Keratinocyte (primary cell): ENCODE measurements at regions not wholly inside any gene's neighbourhood (a gene's known extent, or its start where the extent isn't known, plus 50 kb on each side); places are given as distances from the start of the nearest gene placed in this dataset.

Experiments
- EZH2 ChIP-seq: IDR thresholded peaks from one replicate; pipeline ENCODE4 v1.6.1; 2012; ENCODE audit warnings: inconsistent platforms, mild to moderate bottlenecking, low read length, moderate library complexity
- TF ChIP-seq, protein P1 (sequence below), 3 experiments: IDR thresholded peaks in 1 of 3; conservative IDR thresholded peaks in 1 of 3; optimal IDR thresholded peaks in 1 of 3; 2 replicates in 2 of 3; 3 replicates in 1 of 3; pipeline versions ENCODE3 to v1.5.1; 2011; ENCODE audit warnings: low read length in 3 of 3, mild to moderate bottlenecking in 3 of 3, moderate library complexity in 2 of 3, control low read depth in 1 of 3, inconsistent platforms in 1 of 3; ENCODE audit not compliant: insufficient read depth in 2 of 3; ENCODE audit errors: extremely low read depth in 1 of 3

DNA sequence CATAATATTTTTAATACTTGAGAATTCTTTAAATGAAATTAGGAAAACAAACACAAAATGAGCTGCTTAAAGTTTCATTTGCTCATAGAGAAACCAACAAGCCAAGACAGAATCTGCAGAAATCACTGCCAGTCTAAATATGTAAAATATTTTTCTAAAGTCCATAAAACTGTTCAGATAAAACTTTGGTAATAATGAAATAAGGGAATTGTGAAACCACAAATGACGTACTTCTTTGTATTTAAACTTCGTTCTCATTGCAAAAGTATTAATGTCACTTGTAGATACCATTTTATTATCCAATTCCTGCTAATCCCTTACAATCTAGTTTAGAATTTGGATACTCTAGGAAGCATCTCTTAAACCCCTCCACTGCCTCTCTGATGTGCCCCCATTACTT, 234.5 kb upstream of the NEGR1 start:
- TF ChIP-seq, protein P1, sequence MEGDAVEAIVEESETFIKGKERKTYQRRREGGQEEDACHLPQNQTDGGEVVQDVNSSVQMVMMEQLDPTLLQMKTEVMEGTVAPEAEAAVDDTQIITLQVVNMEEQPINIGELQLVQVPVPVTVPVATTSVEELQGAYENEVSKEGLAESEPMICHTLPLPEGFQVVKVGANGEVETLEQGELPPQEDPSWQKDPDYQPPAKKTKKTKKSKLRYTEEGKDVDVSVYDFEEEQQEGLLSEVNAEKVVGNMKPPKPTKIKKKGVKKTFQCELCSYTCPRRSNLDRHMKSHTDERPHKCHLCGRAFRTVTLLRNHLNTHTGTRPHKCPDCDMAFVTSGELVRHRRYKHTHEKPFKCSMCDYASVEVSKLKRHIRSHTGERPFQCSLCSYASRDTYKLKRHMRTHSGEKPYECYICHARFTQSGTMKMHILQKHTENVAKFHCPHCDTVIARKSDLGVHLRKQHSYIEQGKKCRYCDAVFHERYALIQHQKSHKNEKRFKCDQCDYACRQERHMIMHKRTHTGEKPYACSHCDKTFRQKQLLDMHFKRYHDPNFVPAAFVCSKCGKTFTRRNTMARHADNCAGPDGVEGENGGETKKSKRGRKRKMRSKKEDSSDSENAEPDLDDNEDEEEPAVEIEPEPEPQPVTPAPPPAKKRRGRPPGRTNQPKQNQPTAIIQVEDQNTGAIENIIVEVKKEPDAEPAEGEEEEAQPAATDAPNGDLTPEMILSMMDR (optimal IDR thresholded peaks at IDR 0.05 in 1 of 3, IDR thresholded peaks at IDR 0.05 in 1 of 3, conservative IDR thresholded peaks at IDR 0.05 in 1 of 3; ENCODE audit: extremely low read depth in 1 of 3, insufficient read depth in 2 of 3, low read length in 3 of 3), result no peak
- no peak for TF ChIP-seq EZH2
